NCI-H2227 (cell line): ENCODE measurements at regions not wholly inside any gene's neighbourhood (a gene's known extent, or its start where the extent isn't known, plus 50 kb on each side); places are given as distances from the start of the nearest gene placed in this dataset.

Experiments used
- DNase-seq: peaks from one replicate; lab custom pipeline; 2025; ENCODE audit not compliant: unreplicated experiment; lab: John Stamatoyannopoulos, UW

DNA sequence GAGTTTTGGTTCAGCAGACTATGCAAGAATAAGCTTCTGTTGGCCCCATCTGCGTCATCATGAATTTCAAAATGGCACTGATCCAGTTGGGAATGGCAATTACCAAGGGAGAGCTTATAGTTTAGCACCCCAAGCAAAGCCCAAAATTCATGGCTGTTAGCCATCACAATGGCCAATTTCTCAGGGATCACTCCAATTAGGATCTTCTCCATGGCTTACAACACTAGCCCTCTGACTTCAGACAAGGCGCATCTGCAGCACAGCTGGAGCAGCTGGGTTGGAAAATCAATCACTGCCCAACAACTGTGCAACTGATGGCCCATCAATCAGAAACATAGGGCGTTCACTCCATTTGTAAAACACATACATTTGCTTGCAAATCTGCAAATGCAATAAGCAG is 273.6 kb downstream of the SRBD1 start:
- no peak for DNase-seq

- DNase-seq: no peak
These were observed 276.9 kb downstream of the SRBD1 start for GRCh38 chr2:45334205-45334604.

DNA sequence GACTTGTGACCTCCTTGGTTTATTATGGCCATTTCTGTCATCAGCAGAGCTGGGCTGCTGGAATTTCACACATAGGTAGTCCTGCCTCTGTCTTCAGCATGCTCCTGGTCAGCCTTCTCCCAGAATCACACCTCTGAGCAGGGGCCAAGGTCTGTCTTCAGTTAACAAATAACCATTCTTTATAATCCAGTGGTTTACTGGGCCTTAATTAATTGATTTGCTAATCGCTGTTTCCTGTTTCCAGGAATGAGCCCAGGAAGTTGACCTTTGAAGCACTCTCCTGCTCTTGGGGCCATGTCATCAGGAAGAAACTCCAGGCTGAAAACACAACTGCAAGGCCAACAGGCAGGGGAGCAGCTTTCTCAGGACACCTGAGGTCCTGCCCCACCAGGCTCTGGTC is 278.5 kb downstream of the SRBD1 start:
- DNase-seq: no peak

DNA sequence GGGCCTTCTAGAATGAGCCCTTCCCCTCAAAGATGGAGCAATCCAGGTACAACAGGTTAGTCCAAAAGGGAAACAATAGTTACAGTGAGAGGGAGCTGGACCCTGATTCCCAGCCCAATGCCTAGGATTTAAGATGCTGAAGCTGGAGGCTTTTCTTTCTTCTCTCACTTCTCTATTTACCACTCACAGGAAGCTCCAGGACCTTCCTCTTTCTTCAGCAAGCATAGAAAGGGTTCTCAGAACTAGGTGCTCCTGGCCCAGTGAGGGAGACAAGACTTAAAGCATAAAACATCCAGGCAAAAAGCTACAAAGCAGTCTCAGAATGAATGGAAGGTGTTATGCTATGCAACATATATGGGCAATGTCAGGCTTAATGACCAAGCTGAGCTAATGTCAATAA is 279.0 kb downstream of the SRBD1 start:
- DNase-seq: no peak

GRCh38 chr2:45331410-45331786 is 279.7 kb downstream of the SRBD1 start:
- DNase-seq: no peak

DNA sequence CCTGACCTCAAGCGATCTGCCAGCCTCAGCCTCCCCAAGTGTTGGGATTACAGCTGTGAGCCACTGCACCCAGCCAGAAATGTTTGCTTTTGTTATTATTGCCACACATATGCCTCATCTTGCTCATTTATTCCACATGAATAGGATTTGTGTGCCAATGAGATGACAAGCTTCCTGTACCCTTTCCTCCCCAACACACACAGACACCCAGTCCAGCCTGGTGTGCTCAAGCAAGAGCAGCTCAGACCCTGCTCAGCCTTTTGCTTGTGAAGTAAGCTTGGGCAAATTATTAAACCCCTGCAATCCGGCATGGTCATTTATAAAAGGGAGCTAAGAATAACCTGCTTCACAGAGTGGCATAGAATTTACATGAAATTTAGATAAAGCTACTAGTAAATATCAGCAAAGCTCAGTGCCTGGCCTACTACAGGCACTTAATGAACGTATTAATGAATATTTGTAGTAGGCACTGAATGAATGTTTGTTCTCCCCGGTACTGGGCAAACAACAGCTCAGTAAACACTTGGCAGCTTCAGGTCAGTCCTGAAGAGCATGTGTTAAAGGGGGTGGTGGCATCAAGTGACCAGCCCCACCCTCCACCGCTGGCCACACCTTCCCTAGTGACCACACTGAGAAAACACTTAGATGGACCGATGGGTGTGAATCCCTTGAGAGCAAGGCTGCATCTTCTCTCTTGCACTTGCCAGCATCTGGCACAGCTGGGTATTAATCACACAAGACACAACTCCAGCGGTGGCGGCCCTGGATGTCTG is 280.2 kb downstream of the SRBD1 start:
- no peak for DNase-seq

DNA sequence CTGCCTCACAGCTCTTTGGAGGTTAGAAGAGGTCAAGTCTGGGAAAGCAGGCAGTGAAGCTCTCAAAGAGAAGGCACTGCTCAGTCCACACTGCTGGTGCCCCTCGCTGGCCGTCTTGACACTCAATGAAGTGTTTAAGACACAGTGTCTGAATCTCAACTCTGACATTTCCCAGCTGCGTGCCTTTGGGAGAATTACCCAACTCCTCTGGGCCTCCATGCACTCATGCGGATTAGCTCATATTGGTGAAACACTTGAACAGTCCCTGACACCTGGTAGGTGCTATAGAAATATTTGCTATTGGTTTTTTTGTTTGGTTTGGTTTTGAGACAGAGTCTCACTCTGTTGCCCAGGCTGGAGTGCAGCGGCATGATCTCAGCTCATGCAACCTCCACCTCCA is 281.0 kb downstream of the SRBD1 start:
- no peak for DNase-seq

- no peak for DNase-seq
These were observed 281.9 kb downstream of the SRBD1 start for GRCh38 chr2:45329045-45329677.

- DNase-seq: no peak
These were observed 282.7 kb downstream of the SRBD1 start for GRCh38 chr2:45328264-45328870.

GRCh38 chr2:45323344-45323743 is 287.7 kb downstream of the SRBD1 start:
- no peak for DNase-seq

DNA sequence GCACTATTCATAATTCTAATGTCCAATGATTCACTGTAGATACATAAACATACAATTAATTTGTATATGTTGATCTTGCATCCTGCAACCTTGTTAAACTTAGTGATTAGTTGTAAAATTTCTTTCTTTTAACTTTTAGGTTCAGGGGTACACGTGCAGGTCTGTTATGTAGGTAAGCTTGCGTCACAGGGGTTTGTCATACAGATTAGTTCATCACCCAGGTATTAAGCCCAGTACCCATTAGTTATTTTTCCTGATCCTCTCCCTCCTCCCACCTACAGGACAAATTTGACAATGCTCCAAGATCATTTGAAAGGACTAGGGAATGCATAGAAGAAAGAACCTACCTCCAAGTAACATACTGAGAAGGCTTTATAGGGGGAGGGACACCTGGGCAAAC is 290.1 kb downstream of the SRBD1 start:
- no peak for DNase-seq

DNA sequence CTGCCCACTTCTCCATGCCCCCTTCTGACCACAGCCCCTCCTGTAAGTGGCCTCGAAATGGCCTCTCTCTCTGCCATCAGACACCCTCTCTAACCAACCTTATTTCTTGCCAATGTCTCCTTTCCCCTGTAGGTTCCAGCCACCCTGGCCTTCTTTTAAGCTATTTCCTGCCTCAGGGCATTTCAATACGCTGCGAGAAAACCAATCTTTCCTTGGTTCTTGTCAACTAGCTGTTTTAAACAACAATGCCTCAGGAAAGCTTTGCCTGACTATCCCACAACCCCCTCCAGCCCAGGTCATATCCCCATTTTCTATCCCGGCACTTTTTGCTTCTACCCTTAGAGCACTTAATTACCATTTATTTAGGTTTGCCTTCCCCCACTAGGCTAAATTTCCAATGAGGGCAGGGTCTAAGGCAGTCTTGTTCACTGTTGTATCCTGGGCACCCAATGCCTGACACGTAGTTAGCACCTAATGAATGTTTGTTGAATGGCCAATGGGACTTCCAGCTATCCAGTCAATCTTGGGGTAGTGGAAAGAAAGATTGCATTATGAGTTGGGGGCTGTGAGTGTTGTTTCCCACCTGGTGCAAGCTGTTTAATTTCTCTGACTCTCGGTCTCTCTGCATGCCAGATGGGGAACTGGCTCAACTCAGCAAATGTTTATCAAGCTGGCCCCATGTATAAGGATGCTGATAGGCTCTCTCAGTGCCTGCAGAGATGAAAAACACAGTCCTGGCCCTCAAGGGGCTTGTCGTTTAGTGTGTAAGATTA is 291.2 kb downstream of the SRBD1 start:
- DNase-seq: no peak

DNA sequence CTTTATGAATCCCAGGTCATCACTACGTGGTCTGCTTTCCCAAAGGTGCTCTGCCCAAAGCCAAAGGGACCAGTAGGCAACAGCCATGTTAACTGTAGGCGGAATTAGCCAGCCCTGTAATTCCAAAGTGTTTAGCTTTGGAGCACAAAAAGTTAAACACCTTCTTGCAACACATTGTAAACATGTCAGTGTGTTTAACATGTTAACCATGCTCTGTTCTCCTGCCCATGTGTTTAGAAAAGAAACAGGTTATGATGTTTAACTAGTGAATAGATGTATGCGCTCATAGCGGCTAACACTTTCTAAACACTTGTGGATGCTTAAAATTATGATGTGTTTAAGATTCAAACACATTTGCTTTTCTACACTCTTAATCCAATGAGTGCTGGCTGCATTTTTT is 292.4 kb downstream of the SRBD1 start:
- DNase-seq: no peak

GRCh38 chr2:45316576-45317338 is 294.3 kb downstream of the SRBD1 start:
- DNase-seq: no peak

DNA sequence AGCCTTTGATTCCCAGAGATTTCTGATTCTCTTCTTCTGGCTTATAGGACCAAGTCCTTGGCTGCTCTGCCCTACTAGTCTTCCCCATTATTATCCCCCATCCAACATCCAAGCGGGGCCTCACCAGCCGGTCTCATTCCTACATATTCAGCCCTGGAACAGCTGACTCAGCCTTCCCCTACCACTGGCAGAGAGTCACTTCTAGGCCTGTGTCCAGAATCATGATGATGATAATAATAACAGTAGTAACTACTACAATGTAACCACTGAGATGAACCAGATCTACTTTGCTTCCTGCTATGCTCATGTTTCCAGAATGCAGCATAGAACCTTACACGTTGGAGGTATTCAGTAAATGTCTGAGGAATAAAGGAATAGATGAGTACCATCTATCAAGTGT is 295.2 kb downstream of the SRBD1 start:
- no peak for DNase-seq

DNA sequence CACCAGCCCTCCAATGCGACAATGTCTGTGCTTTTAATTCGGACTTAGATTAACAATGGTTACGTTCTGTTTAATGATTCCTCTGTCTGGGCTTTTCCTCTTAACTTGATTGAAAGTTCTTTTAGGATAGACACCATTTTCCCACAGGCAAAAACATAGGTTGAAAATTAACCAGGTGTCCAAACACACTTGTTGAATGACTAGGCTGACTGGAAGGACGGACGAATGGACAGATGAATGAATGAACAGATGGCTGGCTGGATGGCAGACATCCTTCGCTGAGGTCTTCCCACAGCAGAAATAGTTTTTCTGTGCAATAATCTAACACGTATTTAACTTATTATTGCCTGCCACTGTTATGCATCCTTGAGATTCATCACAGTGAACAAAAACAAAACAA is 298.8 kb downstream of the SRBD1 start:
- DNase-seq: no peak

DNA sequence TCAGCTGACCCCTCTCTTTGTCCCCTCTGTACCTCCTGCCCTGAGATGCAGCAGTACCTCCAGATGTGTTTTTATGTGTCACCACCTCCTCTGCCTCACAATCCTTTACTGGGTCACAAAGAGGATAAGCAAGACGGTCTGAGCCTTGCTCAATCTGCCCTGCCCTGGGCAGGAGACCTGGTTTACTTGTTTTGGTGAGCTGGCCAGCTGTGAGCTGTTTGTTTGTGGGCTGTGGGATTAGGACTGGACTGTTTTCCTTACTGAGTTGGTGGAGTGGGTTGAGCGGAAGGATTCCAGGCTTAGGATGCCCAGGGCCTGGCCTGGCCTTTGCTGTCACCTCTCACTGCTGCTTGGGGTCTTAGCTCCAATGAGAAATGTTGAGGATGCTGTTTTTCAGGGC is 299.5 kb downstream of the SRBD1 start:
- DNase-seq: no peak

DNA sequence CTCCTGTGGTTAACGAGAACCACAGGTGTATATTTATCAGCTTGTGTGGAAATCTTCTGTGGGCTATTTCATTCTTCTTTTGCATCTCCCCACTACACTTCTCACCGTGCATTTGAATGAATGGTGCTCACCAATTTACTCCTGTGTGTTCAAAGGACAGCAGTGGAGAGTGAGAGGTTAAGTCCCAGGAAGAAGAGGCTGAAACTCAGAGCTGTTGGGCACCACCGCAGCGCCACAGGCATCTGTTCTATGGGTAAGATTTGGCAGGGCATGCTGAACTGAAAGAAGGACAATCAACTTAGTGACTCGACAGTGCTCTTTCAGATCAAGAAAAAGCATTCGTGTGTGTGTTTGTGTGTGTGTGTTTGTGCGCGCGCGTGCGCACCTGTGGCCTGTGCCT is 297.9 kb upstream of the SIX2 start:
- DNase-seq: no peak

GRCh38 chr2:45305599-45305998 is 296.3 kb upstream of the SIX2 start:
- DNase-seq: no peak

- DNase-seq: no peak
These were observed 294.4 kb upstream of the SIX2 start for GRCh38 chr2:45303417-45304202.
